DOHH2 (cell line): ENCODE measurements at regions not wholly inside any gene's neighbourhood (a gene's known extent, or its start where the extent isn't known, plus 50 kb on each side); places are given as distances from the start of the nearest gene placed in this dataset.

Experiments used
- CTCF ChIP-seq: fragments of 200-600 bp; sonication (generic); IDR thresholded peaks from one replicate; pipeline ENCODE4 v1.5.1; 2014; ENCODE audit warnings: antibody characterized with exemption, mild to moderate bottlenecking, low read depth, low read length; ENCODE audit not compliant: poor library complexity, severe bottlenecking
- EZH2phosphoT487 ChIP-seq: fragments of 200-600 bp; sonication (generic); IDR thresholded peaks from 2 replicates; pipeline ENCODE4 v1.6.1; 2017; ENCODE audit warnings: borderline replicate concordance, mild to moderate bottlenecking, antibody characterized with exemption, low read length, moderate library complexity, mixed read lengths

- TF ChIP-seq CTCF (no peak), EZH2phosphoT487 (no peak)
Measured at GRCh38 chr4:83783215-83783614, 247.3 kb downstream of the GPAT3 start.
